Fibroblast of the aortic adventitia (primary cell): ENCODE measurements at regions not wholly inside any gene's neighbourhood (a gene's known extent, or its start where the extent isn't known, plus 50 kb on each side); places are given as distances from the start of the nearest gene placed in this dataset.

Experiments
- DNase-seq: peaks from one replicate; pipeline ENCODE4 v3.0.0-alpha.2; 2010; ENCODE audit warnings: low read depth
- H3K4me3 ChIP-seq: 2 replicates; pipeline ENCODE4 v1.5.1; 2011; ENCODE audit warnings: low read depth, mild to moderate bottlenecking, control low read depth, low read length, moderate library complexity
- CTCF ChIP-seq: IDR thresholded peaks from 2 replicates; pipeline ENCODE4 v1.5.1; 2011; ENCODE audit warnings: mild to moderate bottlenecking, low read length, control low read depth, inconsistent platforms; ENCODE audit not compliant: insufficient read depth

GRCh38 chr12:30106204-30106965, 322.6 kb upstream of the TMTC1 start:
- DNase-seq, result no peak
- H3K4me3 ChIP-seq, result no peak overlapping the region
- TF ChIP-seq CTCF, result no peak

GRCh38 chr12:30105505-30105904, 321.8 kb upstream of the TMTC1 start:
- H3K4me3 ChIP-seq, result no peak overlapping the region
- DNase-seq, result no peak
- no peak for TF ChIP-seq CTCF

- no peak for TF ChIP-seq CTCF
- DNase-seq, result no peak
Observed at GRCh38 chr12:30104971-30105370, 321.2 kb upstream of the TMTC1 start.

GRCh38 chr12:30100741-30101140, 317.0 kb upstream of the TMTC1 start:
- no peak overlapping the region for H3K4me3 ChIP-seq
- peak; percentile 14 for DNase-seq
- no peak for TF ChIP-seq CTCF

More at GRCh38 chr12:30104971-30105370, 321.2 kb upstream of the TMTC1 start:
- no peak overlapping the region for H3K4me3 ChIP-seq

GRCh38 chr12:30098677-30099076, 314.9 kb upstream of the TMTC1 start:
- DNase-seq, result no peak
- no peak for TF ChIP-seq CTCF
- H3K4me3 ChIP-seq, result no peak overlapping the region

- DNase-seq, result no peak
- no peak for TF ChIP-seq CTCF
- H3K4me3 ChIP-seq, result no peak overlapping the region
Observed at GRCh38 chr12:30095511-30095910, 311.8 kb upstream of the TMTC1 start.
